ENCODE measurements at regions not wholly inside any gene's neighbourhood (a gene's known extent, or its start where the extent isn't known, plus 50 kb on each side); places are given as distances from the start of the nearest gene placed in this dataset.

- ATAC-seq (no peak), DNase-seq (ENCODE audit: low spot score in 2 of 2) (no peak)
- Mint-ChIP-seq H3K4me3 (no peak overlapping the region), H3K27ac (no peak overlapping the region), H3K9me3 (peaks cover 16% of the 10 kb centered on the region), H3K4me1 (no peaks in the 10 kb centered on the region), H3K36me3 (no peaks in the 10 kb centered on the region)
These were observed 438.2 kb downstream of the TDRD15 start for GRCh38 chr2:21561965-21562364.

GRCh38 chr2:21567395-21567794 is 443.6 kb downstream of the TDRD15 start:
- peaks cover 27% of the 10 kb centered on the region for H3K9me3 Mint-ChIP-seq
- no peaks in the 10 kb centered on the region for H3K36me3 Mint-ChIP-seq
- DNase-seq (ENCODE audit: low spot score in 2 of 2) (no peak), ATAC-seq (no peak)
- H3K27ac Mint-ChIP-seq: no peak overlapping the region
- no peaks in the 10 kb centered on the region for H3K4me1 Mint-ChIP-seq
- H3K4me3 Mint-ChIP-seq: no peak overlapping the region

DNA sequence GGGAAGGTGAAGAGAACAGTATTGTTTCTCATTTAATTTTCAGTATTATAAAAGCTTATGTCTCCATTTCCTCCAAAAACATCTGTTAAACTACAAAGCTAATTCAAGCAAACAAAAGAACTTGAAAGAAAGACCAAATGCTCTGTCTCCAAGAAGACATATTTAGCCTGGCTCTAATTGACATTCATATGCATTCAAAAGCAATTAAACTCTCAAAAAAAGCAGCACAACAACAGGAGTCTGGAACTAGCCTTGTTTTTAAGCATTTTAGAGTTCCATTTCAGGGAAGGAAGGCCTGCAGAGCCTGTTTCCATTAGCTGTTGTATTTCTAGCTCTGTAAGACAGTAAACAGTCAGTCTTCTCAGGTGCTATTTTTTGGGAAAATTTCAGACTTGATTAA is 447.9 kb downstream of the TDRD15 start:
- Mint-ChIP-seq H3K27ac (no peak overlapping the region), H3K36me3 (no peaks in the 10 kb centered on the region), H3K4me3 (no peak overlapping the region), H3K4me1 (no peaks in the 10 kb centered on the region), H3K9me3 (peaks cover 25% of the 10 kb centered on the region)
- DNase-seq (ENCODE audit: low spot score in 2 of 2): no peak
- no peak for ATAC-seq

- Mint-ChIP-seq H3K36me3 (no peaks in the 10 kb centered on the region), H3K4me1 (no peaks in the 10 kb centered on the region), H3K9me3 (peaks cover 13% of the 10 kb centered on the region), H3K27ac (no peak overlapping the region), H3K4me3 (no peak overlapping the region)
- DNase-seq (ENCODE audit: low spot score in 2 of 2) (no peak), ATAC-seq (no peak)
These were observed 456.6 kb downstream of the TDRD15 start for GRCh38 chr2:21580391-21580790.

DNA sequence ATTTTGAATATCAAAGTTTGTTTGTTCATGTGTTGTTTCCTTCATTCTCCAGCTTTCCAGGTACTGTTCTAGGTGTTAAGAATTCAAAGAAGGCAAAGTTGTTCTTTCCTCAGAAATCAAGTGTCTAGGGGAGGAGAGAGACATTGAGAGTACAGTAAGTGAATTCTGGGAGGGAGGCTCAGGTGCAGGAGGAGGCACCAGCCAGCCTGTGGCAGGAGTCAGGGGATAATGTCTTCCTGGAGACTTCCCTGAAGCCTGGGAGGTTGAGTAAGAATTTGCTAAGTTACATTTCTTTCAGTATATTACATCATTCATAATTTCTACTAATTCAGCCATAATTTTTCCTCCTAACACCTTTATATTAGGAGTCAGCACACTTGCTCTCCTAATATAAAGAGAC is 462.1 kb downstream of the TDRD15 start:
- H3K36me3 Mint-ChIP-seq: no peaks in the 10 kb centered on the region
- peaks cover 11% of the 10 kb centered on the region for H3K9me3 Mint-ChIP-seq
- no peak overlapping the region for H3K4me3 Mint-ChIP-seq
- ATAC-seq (no peak), DNase-seq (ENCODE audit: low spot score in 2 of 2) (no peak)
- no peak overlapping the region for H3K27ac Mint-ChIP-seq
- H3K4me1 Mint-ChIP-seq: no peaks in the 10 kb centered on the region

GRCh38 chr2:21590026-21590690 is 466.4 kb downstream of the TDRD15 start:
- ATAC-seq (no peak), DNase-seq (ENCODE audit: low spot score in 2 of 2) (no peak)
- Mint-ChIP-seq H3K4me1 (no peaks in the 10 kb centered on the region), H3K27ac (no peak overlapping the region), H3K9me3 (peaks cover 12% of the 10 kb centered on the region), H3K36me3 (no peaks in the 10 kb centered on the region), H3K4me3 (no peak overlapping the region)

GRCh38 chr2:21591926-21592325 is 468.2 kb downstream of the TDRD15 start:
- no peak overlapping the region for H3K27ac Mint-ChIP-seq
- H3K36me3 Mint-ChIP-seq: no peaks in the 10 kb centered on the region
- DNase-seq (ENCODE audit: low spot score in 2 of 2) (no peak), ATAC-seq (no peak)
- no peak overlapping the region for H3K4me3 Mint-ChIP-seq
- H3K9me3 Mint-ChIP-seq: peaks cover 8% of the 10 kb centered on the region
- H3K4me1 Mint-ChIP-seq: no peaks in the 10 kb centered on the region

DNA sequence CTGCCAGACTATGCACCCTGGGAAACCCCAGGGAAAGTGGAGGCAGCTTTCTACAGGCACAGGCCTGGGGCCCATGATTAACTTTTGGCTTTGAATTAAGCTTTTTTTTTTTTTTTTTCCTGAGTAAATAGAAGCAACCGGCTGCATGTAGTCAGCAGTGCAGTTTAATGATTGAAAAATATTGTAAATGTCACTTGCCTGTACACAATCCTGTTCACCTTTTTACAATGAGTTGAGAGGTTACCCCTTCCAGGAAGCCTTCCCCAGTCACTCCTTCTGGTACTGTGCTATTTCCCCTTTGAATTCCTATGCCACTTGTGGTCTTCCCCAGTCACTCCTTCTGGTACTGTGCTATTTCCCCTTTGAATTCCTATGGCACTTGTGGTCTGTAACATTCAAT is 475.6 kb downstream of the TDRD15 start:
- Mint-ChIP-seq H3K4me1 (no peaks in the 10 kb centered on the region), H3K4me3 (no peak overlapping the region), H3K36me3 (no peaks in the 10 kb centered on the region), H3K27ac (no peak overlapping the region), H3K9me3 (peaks cover 8% of the 10 kb centered on the region)
- ATAC-seq: no peak
- DNase-seq (ENCODE audit: low spot score in 2 of 2): no peak

- Mint-ChIP-seq H3K36me3 (no peaks in the 10 kb centered on the region), H3K4me1 (no peaks in the 10 kb centered on the region), H3K9me3 (peaks cover 11% of the 10 kb centered on the region), H3K27ac (no peak overlapping the region), H3K4me3 (no peak overlapping the region)
- DNase-seq (ENCODE audit: low spot score in 2 of 2): no peak
- ATAC-seq: no peak
These were observed 479.0 kb downstream of the TDRD15 start for GRCh38 chr2:21602789-21603188.

- H3K4me1 Mint-ChIP-seq: no peaks in the 10 kb centered on the region
- no peaks in the 10 kb centered on the region for H3K36me3 Mint-ChIP-seq
- no peak overlapping the region for H3K27ac Mint-ChIP-seq
- no peak for DNase-seq (ENCODE audit: low spot score in 2 of 2)
- ATAC-seq: no peak
- peaks cover 9% of the 10 kb centered on the region for H3K9me3 Mint-ChIP-seq
- no peak overlapping the region for H3K4me3 Mint-ChIP-seq
These were observed 483.8 kb downstream of the TDRD15 start for GRCh38 chr2:21607572-21607971.

GRCh38 chr2:21610304-21610703 is 486.5 kb downstream of the TDRD15 start:
- ATAC-seq (no peak), DNase-seq (ENCODE audit: low spot score in 2 of 2) (no peak)
- Mint-ChIP-seq H3K36me3 (no peaks in the 10 kb centered on the region), H3K9me3 (peaks cover 15% of the 10 kb centered on the region), H3K4me1 (no peaks in the 10 kb centered on the region), H3K27ac (no peak overlapping the region), H3K4me3 (no peak overlapping the region)

- Mint-ChIP-seq H3K27ac (no peak overlapping the region), H3K9me3 (peaks cover 18% of the 10 kb centered on the region), H3K4me1 (no peaks in the 10 kb centered on the region), H3K36me3 (no peaks in the 10 kb centered on the region), H3K4me3 (no peak overlapping the region)
- ATAC-seq (no peak), DNase-seq (ENCODE audit: low spot score in 2 of 2) (no peak)
These were observed 494.2 kb downstream of the TDRD15 start for GRCh38 chr2:21617885-21618434.

DNA sequence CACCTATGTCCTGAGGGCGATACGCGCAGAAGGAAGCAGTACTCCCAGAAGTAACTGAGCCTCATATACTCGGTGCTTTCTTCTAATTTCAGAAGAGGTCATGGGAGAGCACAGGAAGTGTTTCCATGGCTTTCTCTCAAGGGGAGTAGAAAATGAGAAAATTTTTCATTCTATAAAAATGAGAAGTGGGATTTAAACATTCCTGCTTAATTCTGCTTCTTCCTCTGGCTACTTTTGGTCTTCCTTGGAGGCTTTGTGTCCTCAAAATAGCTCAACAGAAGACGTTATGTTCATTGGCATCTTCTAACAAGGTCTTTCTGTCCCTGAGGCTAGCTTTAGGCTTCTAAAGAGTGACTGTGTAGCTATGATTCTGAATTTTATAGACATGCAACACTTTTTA is 497.0 kb downstream of the TDRD15 start:
- peaks cover 17% of the 10 kb centered on the region for H3K9me3 Mint-ChIP-seq
- H3K27ac Mint-ChIP-seq: no peak overlapping the region
- H3K4me1 Mint-ChIP-seq: no peaks in the 10 kb centered on the region
- no peak overlapping the region for H3K4me3 Mint-ChIP-seq
- ATAC-seq (no peak), DNase-seq (ENCODE audit: low spot score in 2 of 2) (no peak)
- H3K36me3 Mint-ChIP-seq: no peaks in the 10 kb centered on the region

DNA sequence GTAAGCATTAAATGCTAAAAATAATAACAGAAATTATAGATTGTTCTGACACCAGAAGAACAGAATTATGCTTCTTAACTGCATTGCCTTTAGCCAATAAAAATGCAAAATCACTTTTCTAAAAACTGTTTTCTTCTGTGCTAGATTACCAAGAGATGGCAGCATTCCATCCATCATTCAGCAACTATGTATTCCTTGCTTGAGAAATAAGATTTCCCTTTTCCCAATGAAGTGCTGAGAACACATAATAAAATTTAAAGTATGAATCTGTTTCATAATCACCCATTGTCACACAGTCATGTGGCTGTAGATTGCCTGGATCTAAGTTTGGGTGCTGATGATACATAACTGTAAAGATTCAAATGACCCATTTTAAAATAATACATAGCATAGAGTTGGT is 504.2 kb downstream of the TDRD15 start:
- Mint-ChIP-seq H3K27ac (no peak overlapping the region), H3K9me3 (peaks cover 13% of the 10 kb centered on the region), H3K36me3 (no peaks in the 10 kb centered on the region), H3K4me3 (no peak overlapping the region), H3K4me1 (no peaks in the 10 kb centered on the region)
- no peak for ATAC-seq
- DNase-seq (ENCODE audit: low spot score in 2 of 2): no peak

- Mint-ChIP-seq H3K9me3 (peaks cover 3% of the 10 kb centered on the region), H3K4me1 (no peaks in the 10 kb centered on the region), H3K4me3 (no peak overlapping the region), H3K27ac (no peak overlapping the region), H3K36me3 (no peaks in the 10 kb centered on the region)
- no peak for ATAC-seq
- DNase-seq (ENCODE audit: low spot score in 2 of 2): no peak
These were observed 509.2 kb downstream of the TDRD15 start for GRCh38 chr2:21633015-21633414.

- no peak overlapping the region for H3K27ac Mint-ChIP-seq
- H3K4me3 Mint-ChIP-seq: no peak overlapping the region
- H3K36me3 Mint-ChIP-seq: no peaks in the 10 kb centered on the region
- H3K9me3 Mint-ChIP-seq: peaks cover 3% of the 10 kb centered on the region
- ATAC-seq: no peak
- DNase-seq (ENCODE audit: low spot score in 2 of 2): no peak
- no peaks in the 10 kb centered on the region for H3K4me1 Mint-ChIP-seq
These were observed 509.7 kb downstream of the TDRD15 start for GRCh38 chr2:21633466-21633865.

DNA sequence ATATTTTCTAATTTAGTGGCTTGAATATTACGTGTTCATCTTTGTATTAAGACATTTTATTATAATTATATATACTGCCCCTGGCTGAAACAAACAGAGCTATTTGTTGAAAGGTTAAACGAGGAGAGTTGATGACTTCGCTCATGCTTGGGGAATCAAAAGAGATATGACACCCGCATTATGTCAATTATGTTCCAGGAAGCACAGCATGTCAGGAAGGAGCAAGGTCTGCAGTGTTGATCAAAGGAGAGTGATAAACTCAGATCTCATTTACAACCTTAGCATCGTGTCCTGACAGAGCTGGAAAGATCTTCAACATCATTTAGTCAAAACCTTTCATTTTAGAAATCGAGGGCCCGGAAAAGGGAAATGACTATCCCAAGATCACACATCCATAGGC is 510.1 kb downstream of the TDRD15 start:
- no peaks in the 10 kb centered on the region for H3K36me3 Mint-ChIP-seq
- H3K4me1 Mint-ChIP-seq: no peaks in the 10 kb centered on the region
- H3K27ac Mint-ChIP-seq: no peak overlapping the region
- DNase-seq (ENCODE audit: low spot score in 2 of 2): no peak
- peaks cover 3% of the 10 kb centered on the region for H3K9me3 Mint-ChIP-seq
- no peak for ATAC-seq
- no peak overlapping the region for H3K4me3 Mint-ChIP-seq
